ENCODE measurements at regions not wholly inside any gene's neighbourhood (a gene's known extent, or its start where the extent isn't known, plus 50 kb on each side); places are given as distances from the start of the nearest gene placed in this dataset.

DNA sequence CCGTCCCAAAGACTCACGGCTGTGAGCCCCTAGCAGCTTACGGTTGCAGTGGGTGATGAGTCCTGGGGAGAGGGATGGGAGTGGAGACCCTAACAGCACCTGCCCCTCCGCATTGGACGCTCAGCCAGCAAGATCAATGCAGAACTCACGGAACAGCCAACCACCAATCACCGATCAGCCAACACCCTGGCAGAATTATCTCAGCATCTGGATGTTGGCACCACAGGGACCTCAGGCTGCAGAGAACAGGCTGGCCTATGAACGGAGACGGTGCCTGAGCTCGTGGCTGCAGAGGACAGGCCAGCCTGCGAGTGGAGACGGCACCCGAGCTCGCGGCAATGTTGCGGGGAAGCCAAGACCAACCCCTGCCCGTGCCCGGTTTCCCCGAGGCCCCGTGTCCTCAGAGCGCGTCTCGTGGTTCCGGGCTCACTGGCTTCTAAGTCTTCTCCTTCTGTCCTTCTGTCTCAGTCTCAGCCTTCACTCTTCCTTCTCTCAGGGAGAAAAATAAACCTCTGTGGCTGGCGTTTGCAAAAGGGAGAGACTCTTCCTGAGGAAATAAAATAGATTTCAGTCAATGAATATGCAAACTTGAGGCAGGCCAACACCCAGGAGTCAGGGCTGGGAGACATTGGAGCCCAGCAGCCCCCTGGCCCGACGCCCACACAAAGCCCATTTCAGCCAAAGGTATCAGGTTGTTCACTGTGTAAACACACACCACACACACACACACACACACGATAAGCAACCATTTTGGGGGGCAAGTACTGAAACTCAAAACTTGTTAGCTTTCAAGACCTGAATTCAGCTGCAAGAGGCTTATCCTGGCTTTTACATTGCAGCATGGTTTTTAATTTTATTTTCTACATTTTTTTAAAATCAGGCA lies 67.8 kb downstream of the SIK1 start:
- H3K27ac ChIP-seq = peak overlapping the region; percentile 25; the same call in 1 of the 2 replicates
- TF ChIP-seq, protein P1, sequence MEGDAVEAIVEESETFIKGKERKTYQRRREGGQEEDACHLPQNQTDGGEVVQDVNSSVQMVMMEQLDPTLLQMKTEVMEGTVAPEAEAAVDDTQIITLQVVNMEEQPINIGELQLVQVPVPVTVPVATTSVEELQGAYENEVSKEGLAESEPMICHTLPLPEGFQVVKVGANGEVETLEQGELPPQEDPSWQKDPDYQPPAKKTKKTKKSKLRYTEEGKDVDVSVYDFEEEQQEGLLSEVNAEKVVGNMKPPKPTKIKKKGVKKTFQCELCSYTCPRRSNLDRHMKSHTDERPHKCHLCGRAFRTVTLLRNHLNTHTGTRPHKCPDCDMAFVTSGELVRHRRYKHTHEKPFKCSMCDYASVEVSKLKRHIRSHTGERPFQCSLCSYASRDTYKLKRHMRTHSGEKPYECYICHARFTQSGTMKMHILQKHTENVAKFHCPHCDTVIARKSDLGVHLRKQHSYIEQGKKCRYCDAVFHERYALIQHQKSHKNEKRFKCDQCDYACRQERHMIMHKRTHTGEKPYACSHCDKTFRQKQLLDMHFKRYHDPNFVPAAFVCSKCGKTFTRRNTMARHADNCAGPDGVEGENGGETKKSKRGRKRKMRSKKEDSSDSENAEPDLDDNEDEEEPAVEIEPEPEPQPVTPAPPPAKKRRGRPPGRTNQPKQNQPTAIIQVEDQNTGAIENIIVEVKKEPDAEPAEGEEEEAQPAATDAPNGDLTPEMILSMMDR (conservative IDR thresholded peaks at IDR 0.05) = no peak

DNA sequence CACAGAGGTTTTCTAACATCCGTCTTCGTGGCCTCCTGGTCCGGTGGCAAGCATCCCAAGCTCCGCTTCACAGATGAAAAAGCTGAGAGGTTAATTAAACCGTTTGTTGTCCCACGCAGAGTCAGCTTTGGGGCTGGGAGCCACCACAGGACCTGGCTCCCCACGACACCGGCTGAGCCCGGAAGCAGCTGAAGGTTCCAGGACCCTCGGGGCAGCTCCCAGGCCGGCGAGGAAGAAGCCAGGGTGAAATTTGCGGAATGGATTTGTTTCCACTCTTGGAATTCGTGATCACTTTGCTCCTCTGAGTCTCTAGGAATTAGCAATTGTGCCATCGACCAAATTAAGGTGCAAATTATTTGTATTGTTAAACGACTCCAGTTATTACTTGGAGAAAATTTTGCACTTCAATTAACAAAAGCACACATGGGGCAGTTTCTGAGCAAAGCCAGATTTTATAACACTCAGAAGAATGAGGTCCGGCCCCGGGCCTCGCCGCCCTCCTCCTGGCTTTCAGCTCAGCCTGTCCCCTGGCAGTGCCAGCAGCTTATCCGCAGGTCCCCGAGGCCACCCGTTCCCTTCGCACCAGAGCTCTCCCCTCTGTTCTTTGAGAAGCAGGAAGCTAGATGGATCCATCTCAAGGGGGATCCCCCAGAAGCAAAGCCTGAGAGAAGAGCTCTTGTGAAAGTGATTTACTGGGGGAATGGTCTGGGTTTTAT lies 69.1 kb downstream of the SIK1 start:
- no peak overlapping the region for H3K27ac ChIP-seq
- TF ChIP-seq, protein P1 (conservative IDR thresholded peaks at IDR 0.05) = no peak

DNA sequence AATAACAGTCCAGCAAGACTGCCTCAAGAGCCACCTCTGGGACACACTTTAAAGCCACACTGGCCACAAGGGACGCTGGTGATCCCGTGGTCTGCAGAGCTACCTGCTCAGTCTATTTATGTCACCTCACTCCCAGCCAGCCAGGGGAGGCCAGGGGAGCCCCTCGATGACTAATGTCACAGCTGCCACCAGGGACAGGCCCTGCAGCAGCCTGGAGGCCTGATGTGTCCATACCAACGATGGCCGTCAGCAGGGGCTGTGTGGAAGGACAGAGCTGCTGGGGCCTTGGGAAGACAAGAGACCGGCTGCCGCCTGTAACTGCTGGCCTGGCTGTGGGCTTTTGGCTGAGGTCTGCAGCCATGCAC lies 71.0 kb downstream of the SIK1 start:
- TF ChIP-seq, protein P1 (conservative IDR thresholded peaks at IDR 0.05) = no peak
- no peak overlapping the region for H3K27ac ChIP-seq

DNA sequence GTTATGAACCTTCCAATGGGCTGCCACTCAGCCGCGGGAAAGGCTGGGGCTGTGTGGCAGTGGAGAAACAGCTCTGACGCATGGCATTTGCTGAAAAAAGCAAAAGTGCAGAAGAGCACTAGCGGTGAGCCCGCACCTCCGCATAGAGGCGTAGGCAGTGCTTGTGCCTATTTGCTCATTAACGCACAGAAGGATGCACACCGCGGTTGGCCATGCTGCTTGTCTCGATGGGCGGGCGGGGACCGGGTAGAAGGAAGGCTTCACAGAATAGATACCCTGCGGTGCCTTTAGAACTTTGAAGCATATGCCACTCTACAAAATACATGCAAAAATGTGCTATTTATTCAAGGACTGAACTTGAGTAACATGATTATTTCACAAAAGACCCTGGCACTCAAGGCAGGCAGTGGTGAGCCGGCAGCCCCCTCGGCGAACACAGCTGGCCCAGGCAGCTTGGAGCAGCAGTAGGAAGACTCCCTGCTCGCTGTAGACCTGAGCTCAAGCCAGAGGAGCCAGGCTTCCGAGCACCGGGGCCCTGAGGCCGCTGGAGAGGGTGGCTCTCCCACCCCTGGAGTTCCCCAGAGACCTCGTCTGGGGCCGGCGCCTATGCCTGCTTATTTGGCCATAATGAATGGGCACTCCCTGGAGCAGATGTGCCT lies 71.5 kb downstream of the SIK1 start:
- H3K27ac ChIP-seq = no peak overlapping the region
- TF ChIP-seq, protein P1 (conservative IDR thresholded peaks at IDR 0.05) = no peak

DNA sequence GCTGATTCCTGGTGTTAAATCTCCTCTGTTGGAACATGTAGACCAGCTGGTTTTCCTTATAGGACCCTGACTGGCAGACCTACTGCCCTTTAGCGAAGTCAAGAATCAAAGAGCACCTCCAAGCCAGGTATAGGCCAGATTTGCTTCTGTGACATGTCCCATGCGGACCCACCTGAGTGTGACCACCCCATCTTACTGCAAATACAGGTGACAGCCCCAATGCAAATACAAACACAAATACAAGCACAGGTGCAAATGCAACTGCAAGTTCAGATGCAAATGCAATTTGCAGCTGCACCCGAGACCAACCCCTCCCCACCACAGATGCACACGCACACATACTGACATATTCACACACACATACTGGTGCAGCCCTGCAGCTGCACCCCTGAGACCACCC lies 72.3 kb downstream of the SIK1 start:
- no peak overlapping the region for H3K27ac ChIP-seq
- TF ChIP-seq, protein P1 (conservative IDR thresholded peaks at IDR 0.05) = no peak

DNA sequence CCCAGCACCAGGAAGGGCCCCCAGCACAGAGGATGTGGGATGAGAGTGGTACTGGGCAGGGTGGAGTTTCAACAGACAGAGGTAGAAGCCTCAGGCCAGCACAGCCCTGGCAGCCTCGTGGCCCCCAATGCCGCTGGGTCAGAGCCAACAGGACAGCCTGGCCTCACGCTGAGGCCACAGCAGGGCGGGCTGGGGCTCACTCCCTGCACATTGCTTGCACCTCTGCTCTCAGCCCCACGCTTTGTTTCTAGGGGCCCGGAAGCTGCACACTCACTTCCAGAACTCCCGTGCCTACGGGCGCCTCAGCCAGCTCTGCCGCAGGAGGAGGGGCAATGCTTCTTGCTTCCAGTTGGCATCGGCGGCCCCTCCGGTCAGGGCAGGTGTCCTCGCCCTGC lies 72.9 kb downstream of the SIK1 start:
- TF ChIP-seq, protein P1 (conservative IDR thresholded peaks at IDR 0.05) = no peak
- no peak overlapping the region for H3K27ac ChIP-seq

All from VCaP (cell line).